HS-5 (cell line): ENCODE measurements at regions not wholly inside any gene's neighbourhood (a gene's known extent, or its start where the extent isn't known, plus 50 kb on each side); places are given as distances from the start of the nearest gene placed in this dataset.

Source experiments
- DNase-seq: peaks from one replicate; pipeline ENCODE4 v3.0.0-alpha.2; 2012; ENCODE audit warnings: low read depth

GRCh38 chr6:110537208-110538123 lies 61.1 kb upstream of the SLC22A16 start:
- DNase-seq = peak; percentile 89

GRCh38 chr6:110534731-110535492 lies 58.5 kb upstream of the SLC22A16 start:
- no peak for DNase-seq

GRCh38 chr6:110532431-110532830 lies 56.0 kb upstream of the SLC22A16 start:
- no peak for DNase-seq

GRCh38 chr6:110530671-110531070 lies 54.3 kb upstream of the SLC22A16 start:
- DNase-seq = no peak

DNA sequence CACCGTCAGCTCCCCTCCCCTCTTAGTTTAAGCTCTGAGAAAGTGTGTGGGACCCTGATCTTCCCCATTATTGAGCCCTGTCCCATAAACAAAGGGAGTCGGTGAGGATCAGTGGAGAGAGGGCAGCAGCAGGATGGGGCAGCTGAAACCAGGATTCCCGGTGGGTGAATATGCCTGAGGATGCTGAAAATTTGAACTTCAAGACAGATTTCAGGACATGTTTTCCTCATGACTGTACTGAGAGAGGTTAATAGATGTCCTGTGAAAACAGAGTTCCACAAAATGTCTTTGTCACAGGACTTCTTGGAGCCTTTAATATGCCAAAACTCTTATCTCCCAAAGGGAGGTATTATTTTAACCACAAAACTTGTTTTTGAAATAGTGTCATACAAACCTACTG lies 53.5 kb upstream of the SLC22A16 start:
- no peak for DNase-seq

DNA sequence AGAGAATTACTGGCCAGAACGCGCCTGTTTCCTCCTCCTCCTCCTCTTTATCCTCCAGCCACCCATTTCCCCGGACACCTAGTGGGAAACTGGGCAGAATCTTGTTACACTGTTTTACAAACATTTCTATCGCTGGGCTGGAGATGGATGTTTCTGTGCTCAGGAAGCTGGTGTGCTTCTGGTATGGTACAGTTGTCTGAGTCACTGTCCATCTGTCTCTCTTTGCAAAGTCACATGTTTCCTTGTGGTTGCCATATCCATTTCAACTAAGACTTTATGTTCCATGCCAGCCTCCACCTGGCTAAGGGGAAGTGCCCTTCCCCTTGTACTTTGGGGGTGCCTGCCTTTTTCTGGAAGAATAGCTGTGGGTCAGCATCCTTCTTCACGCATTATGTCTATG lies 52.9 kb upstream of the SLC22A16 start:
- DNase-seq = no peak

DNA sequence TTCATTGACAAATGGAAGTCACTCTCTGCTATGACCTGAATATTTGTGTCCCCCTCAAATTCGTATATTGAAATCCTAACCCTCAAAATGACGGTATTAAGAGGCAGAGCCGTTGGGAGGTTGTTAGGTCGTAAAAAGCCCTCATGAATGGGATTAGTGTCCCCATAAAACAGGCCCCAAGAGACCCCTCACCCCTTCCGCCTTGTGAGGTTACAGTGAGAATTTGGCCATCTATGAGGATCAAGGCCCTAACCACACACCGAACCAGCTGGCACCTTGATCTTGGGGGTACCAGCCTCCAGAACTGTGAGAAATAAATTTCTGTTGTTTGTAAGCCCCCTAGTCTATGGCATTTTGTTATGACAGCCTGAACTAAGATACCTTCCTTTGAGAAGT lies 52.5 kb upstream of the SLC22A16 start:
- no peak for DNase-seq

- DNase-seq = peak; percentile 87
Measured at GRCh38 chr6:110528101-110528929, 51.9 kb upstream of the SLC22A16 start.

GRCh38 chr6:110527516-110527915 lies 51.1 kb upstream of the SLC22A16 start:
- no peak for DNase-seq

DNA sequence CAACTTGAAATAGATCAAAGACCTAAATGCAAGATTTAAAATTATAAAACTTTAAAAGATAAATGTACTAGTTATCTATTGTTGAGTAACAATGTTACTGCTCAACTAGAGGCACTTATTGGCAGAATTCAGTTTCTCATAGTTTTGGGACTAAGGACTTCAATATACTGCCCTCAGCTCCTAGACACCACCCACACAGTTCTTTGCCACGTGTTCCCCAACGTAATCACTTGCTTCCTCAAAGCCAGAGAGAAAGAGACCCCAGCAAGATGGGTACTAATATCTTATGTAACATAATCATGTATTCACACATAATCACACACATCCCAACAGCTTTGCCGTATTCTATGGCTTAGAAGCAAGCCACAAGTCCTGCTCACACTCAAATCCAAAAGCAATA lies 50.3 kb upstream of the SLC22A16 start:
- no peak for DNase-seq
